DND-41 (cell line): ENCODE measurements at regions not wholly inside any gene's neighbourhood (a gene's known extent, or its start where the extent isn't known, plus 50 kb on each side); places are given as distances from the start of the nearest gene placed in this dataset.
"Not testable (repeated sequence)": the region's sequence is repeated elsewhere in the genome, so short reads cannot be mapped to it uniquely, and the experiment has no call there.

Experiments used
- CTCF ChIP-seq: IDR thresholded peaks from 2 replicates; pipeline ENCODE4 v1.5.1; 2012; ENCODE audit warnings: borderline replicate concordance, low read length, moderate library complexity, mild to moderate bottlenecking; ENCODE audit not compliant: poor library complexity, severe bottlenecking; ENCODE audit errors: extremely low read depth
- EZH2 ChIP-seq: IDR thresholded peaks from 3 replicates; pipeline ENCODE4 v1.6.1; 2012; ENCODE audit warnings: borderline replicate concordance, low read depth, mild to moderate bottlenecking, moderate library complexity, low read length, inconsistent platforms; ENCODE audit not compliant: severe bottlenecking

DNA sequence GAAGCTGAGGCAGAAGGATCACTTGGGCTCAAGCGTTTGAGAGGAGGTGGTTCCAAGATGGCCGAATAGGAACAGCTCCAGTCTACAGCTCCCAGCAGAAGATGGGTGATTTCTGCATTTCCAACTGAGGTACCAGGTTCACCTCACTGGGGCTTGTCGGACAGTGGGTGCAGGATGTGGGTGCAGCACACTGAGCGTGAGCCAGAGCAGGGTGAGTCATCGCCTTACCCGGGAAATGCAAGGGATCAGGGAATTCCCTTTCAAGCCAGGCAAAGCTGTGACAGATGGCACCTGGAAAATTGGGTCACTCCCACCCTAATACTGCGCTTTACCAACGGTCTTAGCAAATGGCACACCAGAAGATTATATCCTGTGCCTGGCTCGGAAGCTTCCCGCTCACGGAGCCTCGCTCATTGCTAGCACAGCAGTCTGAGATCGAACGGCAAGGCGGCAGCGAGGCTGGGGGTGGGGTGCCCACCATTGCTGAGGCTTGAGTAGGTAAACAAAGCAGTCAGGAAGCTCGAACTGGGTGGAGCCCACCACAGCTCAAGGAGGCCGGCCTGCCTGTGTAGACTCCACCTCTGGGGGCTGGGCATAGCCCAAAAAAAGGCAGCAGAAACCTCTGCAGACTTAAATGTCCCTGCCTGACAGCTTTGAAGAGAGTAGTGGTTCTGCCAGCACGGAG is 482.6 kb upstream of the DAB2 start:
- not testable (repeated sequence) for TF ChIP-seq CTCF, EZH2
